Stimulated activated CD8-positive, alpha-beta memory T cell treated with anti-CD3 and anti-CD28 coated beads, Interleukin-7, amount 100 ng/mL, for 48 hours (primary cell): ENCODE measurements at regions not wholly inside any gene's neighbourhood (a gene's known extent, or its start where the extent isn't known, plus 50 kb on each side); places are given as distances from the start of the nearest gene placed in this dataset.
"Not testable (repeated sequence)": the region's sequence is repeated elsewhere in the genome, so short reads cannot be mapped to it uniquely, and the experiment has no call there.

Experiments used
- DNase-seq, 2 donors: peaks; one replicate each; pipeline ENCODE4 v3.0.0-alpha.2; 2020; ENCODE audit warnings: low read depth in 1 of 2; ENCODE audit errors: extremely low read depth in 1 of 2

GRCh38 chr10:28434063-28434462 is 98.9 kb upstream of the WAC start:
- DNase-seq = no peak

GRCh38 chr10:28442403-28442802 is 90.5 kb upstream of the WAC start:
- DNase-seq = no peak

DNA sequence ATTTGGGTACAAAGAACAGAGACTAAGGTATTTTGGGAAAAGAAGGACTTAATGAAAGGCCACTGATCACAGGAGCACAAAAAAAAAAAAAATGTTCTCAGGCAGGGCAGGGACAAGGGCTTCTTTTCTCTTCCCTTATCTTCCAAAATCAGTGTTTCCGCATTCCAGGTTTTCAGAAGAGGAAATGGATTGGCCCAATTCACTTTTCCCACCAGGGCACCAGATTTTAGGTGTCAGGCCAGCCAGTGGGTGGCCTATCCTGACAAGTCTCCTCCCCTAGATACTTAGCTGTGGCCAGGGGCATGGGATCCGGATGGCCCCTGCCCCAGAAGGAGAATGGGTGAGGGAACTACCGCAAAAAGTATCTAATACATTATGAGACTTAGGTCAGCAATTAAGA is 88.9 kb upstream of the WAC start:
- no peak for DNase-seq

GRCh38 chr10:28445516-28445915 is 87.4 kb upstream of the WAC start:
- no peak for DNase-seq

GRCh38 chr10:28449382-28449781 is 83.5 kb upstream of the WAC start:
- no peak for DNase-seq

- DNase-seq = no peak
Observed at GRCh38 chr10:28449926-28450325, 83.0 kb upstream of the WAC start.

DNA sequence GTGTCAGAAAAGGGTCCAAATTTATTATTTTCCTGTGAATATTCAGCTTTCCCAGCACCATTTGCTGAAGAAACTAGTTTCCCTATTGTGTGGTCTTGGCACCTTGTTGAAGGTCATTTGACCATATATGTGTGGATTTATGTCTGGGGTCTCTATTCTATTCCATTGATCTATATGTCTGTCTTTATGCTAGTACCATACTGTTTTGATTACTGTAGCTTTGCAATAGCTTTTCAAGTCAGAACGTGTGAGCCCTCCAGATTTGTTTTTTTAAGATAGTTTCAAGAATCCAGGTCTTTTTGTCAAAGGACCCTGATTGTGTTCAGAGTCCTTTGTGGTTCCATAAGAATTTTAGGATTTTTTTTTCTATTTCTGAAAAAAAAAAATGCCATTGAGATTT is 79.0 kb upstream of the WAC start:
- no peak for DNase-seq

DNA sequence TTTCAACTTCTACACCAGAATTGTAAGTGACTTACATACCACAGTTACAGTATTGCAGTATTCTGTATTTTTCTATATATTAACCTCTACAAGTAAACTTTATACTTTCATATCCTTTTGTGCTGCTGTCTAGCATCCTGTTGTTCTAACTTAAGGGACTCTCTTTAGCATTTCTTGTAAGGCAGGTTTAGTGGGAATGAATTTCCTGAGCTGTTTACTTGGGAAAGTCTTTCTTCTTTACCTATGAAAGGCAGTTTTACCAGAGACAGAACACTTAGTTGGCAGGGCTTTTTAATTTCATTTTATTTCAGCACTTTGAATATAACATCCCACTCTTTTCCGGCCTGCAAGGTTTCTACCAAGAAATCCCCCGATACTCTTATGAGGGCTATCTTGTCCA is 75.8 kb upstream of the WAC start:
- no peak for DNase-seq

DNA sequence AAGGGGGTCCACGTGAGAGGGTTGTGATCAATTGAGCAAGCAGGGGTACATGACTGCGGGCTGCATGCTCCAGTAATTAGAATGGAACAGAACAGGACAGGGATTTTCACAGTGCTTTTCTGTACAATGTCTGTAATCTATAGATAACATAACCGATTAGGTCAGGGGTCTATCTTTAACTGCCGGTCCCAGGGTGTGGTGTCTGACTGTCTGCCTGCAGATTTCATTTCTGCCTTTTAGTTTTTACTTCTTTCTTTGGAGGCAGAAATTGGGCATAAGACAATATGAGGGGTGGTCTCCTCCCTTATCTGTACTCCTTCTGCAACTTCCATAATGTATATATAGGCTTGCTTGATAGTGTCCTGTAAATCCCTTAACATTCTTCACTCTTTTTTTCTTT is 75.0 kb upstream of the WAC start:
- DNase-seq = not testable (repeated sequence)

DNA sequence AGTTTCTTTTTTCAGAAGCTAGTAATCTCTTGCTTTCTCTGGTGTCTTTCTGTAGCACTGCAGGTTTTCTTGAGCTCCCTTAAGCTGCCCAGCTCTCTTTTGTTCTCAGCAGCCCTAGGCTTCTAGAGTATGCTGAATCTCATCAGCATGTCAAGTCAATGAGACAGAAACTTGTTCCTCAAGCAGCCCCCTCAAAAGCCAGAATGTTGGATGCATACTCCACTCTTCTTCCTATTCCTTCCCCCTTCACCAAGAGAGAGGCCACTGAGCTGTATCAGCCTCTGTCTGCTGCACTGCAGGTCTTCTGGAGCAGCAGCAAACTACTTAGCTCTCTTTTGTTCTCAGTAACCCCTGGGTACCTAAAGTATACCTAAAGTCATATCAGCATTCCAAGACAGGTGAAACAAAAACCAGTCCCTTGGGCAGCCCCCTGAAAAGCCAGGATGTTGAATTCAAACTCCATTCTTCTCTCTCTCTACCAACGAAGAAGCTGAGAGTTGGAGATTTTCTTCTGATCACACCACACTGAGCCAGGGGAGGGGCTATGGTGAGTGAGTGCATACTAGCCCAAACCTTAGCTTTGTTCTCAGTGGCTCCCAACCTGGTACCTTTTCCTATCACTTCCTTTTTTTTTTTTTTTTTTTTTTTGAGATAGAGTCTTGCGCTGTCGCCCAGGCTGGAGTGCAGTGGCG is 73.3 kb upstream of the WAC start:
- DNase-seq = no peak

GRCh38 chr10:28463141-28463540 is 69.8 kb upstream of the WAC start:
- no peak for DNase-seq

DNA sequence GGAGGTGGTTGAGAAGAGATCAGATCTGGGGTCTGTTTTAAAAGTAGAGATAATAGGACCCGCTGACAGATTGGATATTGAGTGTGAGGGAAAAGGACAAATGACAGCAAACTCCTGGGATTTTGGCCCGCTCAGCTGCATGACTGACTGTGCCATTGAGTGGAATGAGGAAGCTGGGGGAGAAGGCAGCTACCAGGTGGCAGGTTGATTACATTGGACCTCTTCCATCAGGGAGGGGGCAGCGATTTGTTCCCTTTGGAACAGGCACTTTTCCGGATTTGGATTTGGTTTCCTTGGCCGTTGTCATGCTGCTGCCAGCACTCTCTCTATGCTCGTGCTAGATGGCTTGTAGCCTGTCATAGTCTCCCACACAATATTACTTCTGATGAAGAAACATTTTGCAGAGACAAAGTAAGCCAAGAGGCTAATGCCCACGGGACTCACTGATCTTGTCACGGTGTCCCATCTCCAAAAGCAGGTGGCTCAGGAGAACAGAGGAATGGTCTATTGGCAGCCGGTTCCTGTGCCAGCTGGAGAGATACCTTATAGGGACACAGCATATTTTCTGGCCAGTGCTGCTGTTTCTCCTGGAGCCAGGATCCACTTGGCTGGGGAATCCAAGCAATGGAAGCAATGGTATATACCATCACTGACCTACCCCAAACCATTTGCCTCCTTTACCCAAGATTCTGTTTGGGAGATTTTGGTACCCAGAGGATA is 69.1 kb upstream of the WAC start:
- DNase-seq = no peak

GRCh38 chr10:28467615-28468014 is 65.3 kb upstream of the WAC start:
- DNase-seq = no peak

GRCh38 chr10:28468707-28469483 is 64.0 kb upstream of the WAC start:
- no peak for DNase-seq

GRCh38 chr10:28470873-28471651 is 61.9 kb upstream of the WAC start:
- DNase-seq = no peak

GRCh38 chr10:28471652-28472050 is 61.3 kb upstream of the WAC start:
- DNase-seq = no peak

- no peak for DNase-seq
Observed at GRCh38 chr10:28478646-28479045, 54.3 kb upstream of the WAC start.

DNA sequence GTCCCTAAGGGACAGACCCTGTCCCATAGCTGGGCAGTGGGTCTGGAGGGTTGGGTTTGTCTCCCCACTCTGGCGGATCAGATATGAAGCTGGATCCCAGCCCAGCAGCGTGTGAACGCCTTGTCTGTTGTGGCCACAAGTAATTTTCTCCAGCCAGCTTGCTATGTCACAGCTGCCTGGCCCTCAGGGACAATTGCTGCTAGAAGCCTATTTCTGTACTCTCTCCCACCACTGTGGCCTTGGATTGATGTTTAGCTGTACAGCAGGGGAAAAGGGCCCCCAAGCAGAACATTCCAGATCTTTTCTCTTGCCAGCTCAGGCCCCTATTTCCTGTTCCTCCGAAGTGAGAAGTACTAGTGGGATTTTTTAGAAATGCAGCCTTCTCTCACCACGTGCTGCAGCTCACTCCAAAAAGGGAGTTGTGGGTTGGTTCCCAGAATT is 53.5 kb upstream of the WAC start:
- no peak for DNase-seq

GRCh38 chr10:28479927-28480627 is 52.8 kb upstream of the WAC start:
- no peak for DNase-seq

DNA sequence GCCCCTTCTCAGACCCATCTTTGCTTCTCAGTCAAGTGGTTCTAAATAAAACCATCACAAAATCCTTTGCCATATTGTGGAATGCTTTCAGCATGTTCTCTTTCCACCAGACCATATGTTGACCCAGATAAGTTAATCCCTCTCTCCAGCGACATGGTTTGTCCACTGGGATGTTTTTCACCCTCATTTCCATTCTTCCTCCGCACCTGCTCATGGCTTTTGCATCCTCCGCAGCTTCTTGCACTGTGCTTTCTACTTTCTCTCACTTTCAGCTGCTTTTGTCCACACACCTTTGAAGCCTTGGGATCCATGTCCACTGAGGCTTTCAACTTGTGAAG is 52.3 kb upstream of the WAC start:
- no peak for DNase-seq

GRCh38 chr10:28481346-28481745 is 51.6 kb upstream of the WAC start:
- DNase-seq = not testable (repeated sequence)
